NCI-H1694 (cell line): ENCODE measurements at regions not wholly inside any gene's neighbourhood (a gene's known extent, or its start where the extent isn't known, plus 50 kb on each side); places are given as distances from the start of the nearest gene placed in this dataset.
A peak's percentile ranks its signal among the peaks of the same experiment; 100 is the strongest.

ENCODE experiments used
- DNase-seq: peaks from one replicate; lab custom pipeline; 2025; lab: John Stamatoyannopoulos, UW

GRCh38 chr2:120567128-120567527 lies 168.5 kb upstream of the GLI2 start:
- DNase-seq = no peak

DNA sequence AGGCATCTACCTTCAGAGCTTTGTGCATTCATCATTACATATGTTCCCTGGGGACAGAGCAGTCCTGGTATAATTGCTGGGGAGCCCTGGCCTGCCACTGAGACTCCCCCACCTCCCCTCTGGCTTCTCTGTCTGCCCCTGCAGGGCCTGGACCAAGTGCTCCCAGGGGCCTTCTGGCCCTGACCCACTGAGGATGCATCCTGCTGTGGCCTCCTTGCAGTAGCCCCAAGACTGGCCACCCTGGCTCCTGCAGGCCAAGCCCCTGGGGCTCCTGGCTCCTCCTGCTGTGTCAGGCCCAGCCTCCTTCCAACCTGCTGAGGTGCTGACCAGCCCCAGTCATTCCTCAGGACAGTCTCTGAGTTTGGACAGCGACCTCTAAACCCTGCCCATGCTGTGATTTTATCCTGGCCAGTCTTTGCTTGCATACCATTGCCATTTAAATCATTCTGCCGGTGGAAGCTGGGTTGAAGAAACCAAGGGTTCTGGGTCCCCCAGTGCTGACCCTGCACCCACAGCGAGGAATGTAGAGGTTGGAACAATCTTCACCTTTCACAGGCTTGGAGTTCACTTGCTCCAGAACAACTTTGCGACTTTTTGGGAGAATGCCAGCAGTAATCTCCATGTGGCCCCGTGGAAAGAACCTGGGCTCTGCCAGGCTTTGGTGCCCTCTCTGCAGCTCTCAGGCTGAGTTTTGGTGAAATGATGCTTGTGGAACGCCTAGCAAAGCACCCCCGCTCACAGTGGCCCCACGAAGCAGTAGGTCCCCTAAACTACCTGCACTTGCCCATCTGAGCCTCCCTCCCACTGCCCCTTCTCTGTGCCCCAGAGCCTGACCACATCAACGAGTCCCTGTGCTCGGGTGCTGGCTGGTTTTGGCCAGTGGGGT lies 167.3 kb upstream of the GLI2 start:
- DNase-seq = no peak

- no peak for DNase-seq
Measured at GRCh38 chr2:120568975-120569268, 166.7 kb upstream of the GLI2 start.

DNA sequence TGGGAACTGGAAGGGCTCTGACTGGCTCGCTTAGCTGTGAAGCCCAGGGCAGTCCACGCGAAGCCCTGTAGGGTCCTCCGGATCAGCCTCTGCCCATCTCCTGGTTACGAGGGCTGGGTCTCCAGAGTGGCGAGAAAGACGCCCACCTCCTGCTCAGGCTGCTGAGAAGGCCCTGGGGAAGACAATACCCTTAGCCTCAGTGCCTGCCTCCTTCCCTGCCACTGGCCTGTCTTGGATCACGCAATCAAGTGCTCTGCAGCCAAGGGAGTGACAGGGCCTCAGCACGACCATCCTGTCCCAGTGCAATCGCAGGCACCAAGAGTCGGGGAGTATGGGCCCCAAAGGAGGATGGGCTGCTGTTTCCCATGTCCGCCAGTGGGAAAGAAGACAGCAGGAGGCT lies 165.7 kb upstream of the GLI2 start:
- no peak for DNase-seq

- DNase-seq = no peak
Measured at GRCh38 chr2:120570546-120570945, 165.1 kb upstream of the GLI2 start.

- DNase-seq = no peak
Measured at GRCh38 chr2:120571015-120571728, 164.5 kb upstream of the GLI2 start.

GRCh38 chr2:120572226-120572625 lies 163.4 kb upstream of the GLI2 start:
- no peak for DNase-seq

DNA sequence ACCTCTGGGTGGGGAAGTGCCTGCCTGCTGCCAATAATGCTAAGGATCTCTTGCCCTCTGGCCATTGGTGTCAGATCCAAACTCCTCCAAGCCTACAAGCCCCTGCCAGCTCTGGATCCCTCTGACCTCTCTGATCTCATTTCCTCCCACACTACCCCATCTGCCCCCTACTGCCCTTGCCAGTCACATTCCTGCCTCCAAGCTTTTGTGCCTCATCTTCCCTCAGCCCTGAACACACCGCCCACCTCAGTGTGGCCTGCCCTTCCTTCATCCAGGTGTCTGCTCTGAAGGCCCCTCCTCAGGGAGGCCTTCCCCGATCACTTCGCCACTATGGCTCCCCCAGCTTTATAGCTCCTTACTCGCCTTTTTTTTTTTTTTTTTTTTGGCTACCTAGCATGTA lies 161.0 kb upstream of the GLI2 start:
- DNase-seq = no peak

- no peak for DNase-seq
Measured at GRCh38 chr2:120575966-120576365, 159.7 kb upstream of the GLI2 start.

DNA sequence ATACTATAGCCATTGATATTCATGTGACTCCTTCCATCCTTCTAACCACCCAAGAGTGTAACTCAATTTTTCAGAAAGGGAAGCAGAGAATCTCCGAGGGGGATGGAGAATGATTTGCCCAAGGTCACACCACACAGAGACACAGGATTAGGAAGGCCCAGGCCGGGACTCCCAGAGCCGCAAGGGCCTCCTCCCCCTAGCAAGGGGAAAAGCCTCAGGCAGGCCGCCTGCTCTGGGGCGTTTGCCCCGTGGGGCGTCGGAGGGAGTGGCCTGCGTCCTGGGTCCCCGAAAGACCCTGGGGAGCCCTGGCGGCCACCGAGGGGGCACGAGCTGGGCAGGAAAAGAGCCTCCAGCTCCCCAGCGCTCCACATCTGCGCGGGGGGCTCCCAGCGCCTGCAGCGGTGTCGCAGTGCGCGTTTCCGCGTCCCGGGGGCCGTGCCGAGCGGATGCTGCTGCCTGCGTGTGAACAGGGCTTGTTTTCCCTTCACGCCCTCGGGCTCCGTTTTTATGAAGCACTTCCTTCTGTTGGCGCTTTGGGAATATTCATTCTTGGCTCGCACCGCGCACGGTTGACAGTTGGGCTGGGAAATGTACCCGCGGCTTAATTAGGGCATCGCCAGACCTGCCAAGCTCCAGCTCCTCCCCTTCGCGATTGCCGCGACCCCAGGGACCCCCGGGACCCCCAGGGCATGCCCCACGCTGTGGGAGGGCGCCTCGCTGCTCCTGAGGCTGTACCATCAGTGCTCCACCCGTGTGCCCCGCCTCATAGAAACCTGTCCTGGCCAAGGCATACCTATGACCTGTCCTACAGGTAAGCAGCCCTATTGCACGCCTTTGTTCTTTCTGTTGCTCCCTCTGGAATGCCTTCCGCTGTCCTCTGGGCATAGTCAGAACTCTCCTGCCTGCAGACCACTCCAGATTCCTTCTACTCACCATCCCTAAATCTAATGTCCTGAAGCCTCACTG lies 158.9 kb upstream of the GLI2 start:
- DNase-seq = peak; percentile 42

GRCh38 chr2:120577721-120578295 lies 157.9 kb upstream of the GLI2 start:
- no peak for DNase-seq

DNA sequence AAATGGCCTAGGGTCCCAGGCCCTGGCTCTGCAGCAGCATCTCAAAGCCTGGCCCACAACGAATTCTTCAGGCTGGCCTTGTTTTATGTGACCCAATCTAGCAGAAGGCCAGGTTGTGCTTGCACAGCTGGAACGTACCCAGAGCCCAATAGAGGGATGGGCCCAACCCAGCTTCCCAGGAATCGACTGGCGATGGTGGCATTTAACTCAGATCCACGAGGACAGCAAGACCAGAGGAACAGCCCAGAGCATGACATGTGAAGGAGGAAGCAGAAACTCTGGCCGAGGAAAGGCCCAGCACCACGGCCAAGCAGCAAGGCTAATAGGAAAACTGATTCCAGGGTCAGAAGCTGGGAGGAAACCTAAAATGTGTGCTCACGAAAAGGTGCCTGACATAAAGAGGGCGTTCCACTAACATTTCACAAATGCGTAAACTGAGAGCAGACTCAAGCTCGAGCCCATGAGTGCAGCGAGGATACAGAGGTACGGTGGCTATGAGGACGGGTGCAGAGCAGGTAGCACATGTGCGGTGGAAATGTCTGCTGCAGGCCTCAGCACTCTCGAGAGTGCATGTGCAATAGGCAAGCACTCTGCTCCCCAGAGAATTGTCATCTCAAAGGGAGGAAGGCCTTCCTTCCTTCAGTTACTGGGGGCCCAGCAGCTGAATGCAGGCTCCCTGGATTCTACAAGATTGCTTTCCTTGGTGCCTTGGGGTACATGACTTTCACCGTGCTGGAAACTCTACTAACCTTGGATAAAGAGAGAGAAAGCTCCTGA lies 156.9 kb upstream of the GLI2 start:
- DNase-seq = no peak

DNA sequence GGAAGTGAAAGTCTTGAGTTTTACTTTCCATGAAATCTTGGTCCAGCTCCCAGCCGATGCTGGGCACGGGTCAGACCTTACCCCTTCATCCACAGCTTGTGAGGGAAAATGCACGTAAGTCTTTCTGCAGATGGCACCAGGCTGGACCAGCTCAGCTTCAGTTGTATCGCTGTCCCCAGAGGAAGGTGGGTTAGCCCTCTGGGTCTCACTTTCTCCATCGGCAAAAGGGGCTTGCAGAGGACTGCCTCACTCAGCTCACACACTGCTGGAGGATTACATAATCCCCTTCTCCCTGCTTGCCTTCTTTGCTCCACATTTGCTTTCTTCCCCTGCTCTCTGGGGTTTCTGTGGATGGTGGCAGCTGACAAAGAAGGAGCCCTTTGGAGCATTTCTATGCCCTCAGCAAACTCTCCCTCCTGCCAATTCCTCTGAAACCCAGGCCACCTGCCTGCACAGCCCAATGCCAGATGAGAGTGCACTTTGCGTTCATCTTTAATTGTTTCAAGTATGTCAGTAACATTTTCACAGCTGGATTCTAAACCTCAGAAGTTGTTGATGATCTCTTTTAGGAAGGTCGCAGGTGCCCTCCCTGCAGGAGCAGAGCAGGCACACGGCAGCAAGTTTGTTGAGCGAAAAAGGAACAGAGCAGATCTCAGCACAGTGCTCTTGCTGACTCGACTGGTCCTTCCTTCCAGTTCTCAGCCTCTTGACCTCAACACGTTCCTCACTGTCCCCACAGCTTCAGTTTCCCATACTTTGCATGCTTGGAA lies 155.6 kb upstream of the GLI2 start:
- DNase-seq = no peak

GRCh38 chr2:120580709-120581108 lies 155.0 kb upstream of the GLI2 start:
- no peak for DNase-seq

- DNase-seq = no peak
Measured at GRCh38 chr2:120583121-120583520, 152.5 kb upstream of the GLI2 start.

- DNase-seq = no peak
Measured at GRCh38 chr2:120583851-120584570, 151.7 kb upstream of the GLI2 start.

GRCh38 chr2:120586507-120587278 lies 149.0 kb upstream of the GLI2 start:
- DNase-seq = no peak

DNA sequence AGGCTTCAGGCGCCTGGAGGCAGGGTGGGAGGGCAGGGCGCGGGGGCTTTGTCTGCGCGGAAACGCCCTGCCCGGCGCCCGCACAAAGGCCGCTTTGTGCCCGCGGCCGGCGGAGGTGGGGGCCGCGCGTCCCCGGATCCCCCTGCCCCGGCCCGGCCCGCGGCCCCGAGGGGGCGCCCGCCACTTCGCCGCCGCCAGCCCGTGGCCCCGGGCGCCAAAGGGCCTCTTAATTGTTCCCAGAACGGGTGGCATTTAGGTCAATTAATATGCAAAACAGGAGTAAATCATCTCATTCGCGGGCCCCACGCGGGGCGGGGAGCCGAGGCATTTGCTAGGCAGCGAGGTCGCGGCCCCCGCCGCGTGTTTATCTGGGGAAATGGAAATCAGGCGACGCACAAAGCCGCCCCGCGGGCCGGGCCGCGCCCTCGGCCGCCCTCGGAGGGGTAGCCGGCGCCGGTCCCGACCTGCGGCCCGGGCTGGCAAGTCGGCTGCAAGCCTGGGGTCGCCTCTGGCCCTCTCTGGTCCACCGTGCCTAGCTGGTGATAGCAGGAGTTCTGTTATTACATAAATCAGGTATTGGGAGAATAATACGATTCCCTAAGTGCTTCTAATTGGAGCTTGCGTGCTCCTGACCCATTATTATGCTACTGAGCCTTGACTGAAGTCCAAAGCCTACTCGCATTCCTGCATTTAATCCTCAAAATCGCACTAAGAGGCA lies 148.2 kb upstream of the GLI2 start:
- no peak for DNase-seq

DNA sequence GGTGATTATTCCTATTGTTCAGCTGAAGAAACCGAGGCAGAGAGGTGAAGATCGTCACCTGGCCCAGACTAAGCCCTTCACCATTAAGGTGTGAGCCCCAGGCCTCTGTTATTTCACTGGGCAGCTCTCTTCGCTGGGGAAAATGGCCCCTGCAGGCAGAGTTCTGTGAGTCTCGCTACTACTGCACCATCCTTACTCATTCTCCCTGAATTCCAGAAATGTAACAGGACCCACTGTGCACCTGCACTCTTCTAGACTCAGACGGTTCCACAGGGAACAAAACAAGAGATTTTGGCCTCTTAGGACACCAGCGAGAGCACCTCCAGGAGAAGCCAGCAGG lies 147.7 kb upstream of the GLI2 start:
- DNase-seq = no peak
